ENCODE measurements at regions not wholly inside any gene's neighbourhood (a gene's known extent, or its start where the extent isn't known, plus 50 kb on each side); places are given as distances from the start of the nearest gene placed in this dataset.

- peak; percentile 19 for DNase-seq (ENCODE audit: low read depth)
- no peak overlapping the region for H3K4me3 ChIP-seq (ENCODE audit: low read length)
- TF ChIP-seq, protein P1, sequence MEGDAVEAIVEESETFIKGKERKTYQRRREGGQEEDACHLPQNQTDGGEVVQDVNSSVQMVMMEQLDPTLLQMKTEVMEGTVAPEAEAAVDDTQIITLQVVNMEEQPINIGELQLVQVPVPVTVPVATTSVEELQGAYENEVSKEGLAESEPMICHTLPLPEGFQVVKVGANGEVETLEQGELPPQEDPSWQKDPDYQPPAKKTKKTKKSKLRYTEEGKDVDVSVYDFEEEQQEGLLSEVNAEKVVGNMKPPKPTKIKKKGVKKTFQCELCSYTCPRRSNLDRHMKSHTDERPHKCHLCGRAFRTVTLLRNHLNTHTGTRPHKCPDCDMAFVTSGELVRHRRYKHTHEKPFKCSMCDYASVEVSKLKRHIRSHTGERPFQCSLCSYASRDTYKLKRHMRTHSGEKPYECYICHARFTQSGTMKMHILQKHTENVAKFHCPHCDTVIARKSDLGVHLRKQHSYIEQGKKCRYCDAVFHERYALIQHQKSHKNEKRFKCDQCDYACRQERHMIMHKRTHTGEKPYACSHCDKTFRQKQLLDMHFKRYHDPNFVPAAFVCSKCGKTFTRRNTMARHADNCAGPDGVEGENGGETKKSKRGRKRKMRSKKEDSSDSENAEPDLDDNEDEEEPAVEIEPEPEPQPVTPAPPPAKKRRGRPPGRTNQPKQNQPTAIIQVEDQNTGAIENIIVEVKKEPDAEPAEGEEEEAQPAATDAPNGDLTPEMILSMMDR (IDR thresholded peaks at IDR 0.05; ENCODE audit: insufficient read depth, low read depth, low read length, missing control alignments) = no peak
These were observed 100.9 kb upstream of the PKP2 start for GRCh38 chr12:32997471-32997870.

- peak; percentile 61 for DNase-seq (ENCODE audit: low read depth)
- TF ChIP-seq, protein P1 (IDR thresholded peaks at IDR 0.05; ENCODE audit: insufficient read depth, low read depth, low read length, missing control alignments) = no peak
- no peak overlapping the region for H3K4me3 ChIP-seq (ENCODE audit: low read length)
These were observed 99.0 kb upstream of the PKP2 start for GRCh38 chr12:32995623-32996022.

DNA sequence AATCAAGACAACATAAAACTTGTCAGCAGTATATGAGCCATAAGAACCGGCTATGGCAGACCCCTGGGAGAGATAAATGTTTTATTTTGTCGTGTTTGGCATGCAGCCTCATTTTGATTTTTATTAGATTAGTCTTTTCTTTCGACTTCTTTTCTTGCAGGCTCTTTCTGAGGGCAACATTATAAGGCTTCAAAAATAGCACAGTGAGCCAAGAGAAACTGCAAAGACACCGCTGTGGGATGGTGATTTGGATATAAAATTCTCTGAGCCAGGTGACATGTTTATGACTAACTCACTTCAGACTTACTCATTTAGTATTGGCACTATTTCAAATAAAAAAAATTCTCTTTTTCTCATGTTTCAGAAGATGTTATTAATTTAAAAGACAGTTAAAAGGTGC lies 96.8 kb upstream of the PKP2 start:
- TF ChIP-seq, protein P1 (IDR thresholded peaks at IDR 0.05; ENCODE audit: insufficient read depth, low read depth, low read length, missing control alignments) = no peak
- peak; percentile 32 for DNase-seq (ENCODE audit: low read depth)
- H3K4me3 ChIP-seq (ENCODE audit: low read length) = no peak overlapping the region

- H3K4me3 ChIP-seq (ENCODE audit: low read length) = no peak overlapping the region
- peak; percentile 5 for DNase-seq (ENCODE audit: low read depth)
- TF ChIP-seq, protein P1 (IDR thresholded peaks at IDR 0.05; ENCODE audit: insufficient read depth, low read depth, low read length, missing control alignments) = no peak
These were observed 93.1 kb upstream of the PKP2 start for GRCh38 chr12:32989705-32990104.

DNA sequence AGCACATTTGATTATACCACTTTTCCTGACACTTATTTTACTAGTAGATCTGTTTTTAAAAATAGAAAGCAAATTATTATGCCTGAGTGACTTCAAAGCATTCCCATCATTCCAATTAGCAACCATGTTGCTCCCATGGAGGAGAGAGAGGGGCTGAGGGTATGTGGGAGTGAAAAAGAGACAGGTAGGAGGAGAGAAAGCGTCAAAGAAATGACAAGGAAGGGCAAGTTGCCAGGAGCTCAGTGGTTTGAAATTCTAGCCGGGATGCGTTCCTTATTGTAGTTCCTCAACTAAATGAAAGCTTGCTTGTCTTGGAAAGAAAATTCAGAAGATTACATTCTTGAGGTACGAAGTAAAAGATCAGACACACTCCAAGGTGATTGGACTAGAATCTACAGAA lies 92.4 kb upstream of the PKP2 start:
- TF ChIP-seq, protein P1 (IDR thresholded peaks at IDR 0.05; ENCODE audit: insufficient read depth, low read depth, low read length, missing control alignments) = no peak
- no peak overlapping the region for H3K4me3 ChIP-seq (ENCODE audit: low read length)
- DNase-seq (ENCODE audit: low read depth) = peak; percentile 14

DNA sequence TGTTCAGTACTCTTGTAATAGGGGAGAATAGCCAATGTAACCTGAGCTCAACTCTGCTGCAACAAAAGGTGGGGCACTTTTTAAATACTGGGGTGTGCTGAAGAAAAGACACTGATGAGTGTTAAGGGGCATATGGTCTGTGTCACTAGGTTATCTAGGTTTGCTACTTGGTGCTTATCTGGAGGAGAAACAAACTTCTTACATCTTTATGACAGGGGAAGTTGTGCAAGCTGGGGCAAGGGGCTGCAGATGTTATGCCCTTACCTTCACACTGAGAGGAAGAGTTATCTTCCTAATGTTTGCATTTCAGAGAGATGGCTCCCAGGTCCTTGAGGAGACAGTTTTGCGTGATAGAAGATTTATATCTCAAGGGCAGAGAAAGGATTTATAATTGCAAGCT lies 90.9 kb upstream of the PKP2 start:
- DNase-seq (ENCODE audit: low read depth) = no peak
- H3K4me3 ChIP-seq (ENCODE audit: low read length) = no peak overlapping the region
- TF ChIP-seq, protein P1 (IDR thresholded peaks at IDR 0.05; ENCODE audit: insufficient read depth, low read depth, low read length, missing control alignments) = no peak

DNA sequence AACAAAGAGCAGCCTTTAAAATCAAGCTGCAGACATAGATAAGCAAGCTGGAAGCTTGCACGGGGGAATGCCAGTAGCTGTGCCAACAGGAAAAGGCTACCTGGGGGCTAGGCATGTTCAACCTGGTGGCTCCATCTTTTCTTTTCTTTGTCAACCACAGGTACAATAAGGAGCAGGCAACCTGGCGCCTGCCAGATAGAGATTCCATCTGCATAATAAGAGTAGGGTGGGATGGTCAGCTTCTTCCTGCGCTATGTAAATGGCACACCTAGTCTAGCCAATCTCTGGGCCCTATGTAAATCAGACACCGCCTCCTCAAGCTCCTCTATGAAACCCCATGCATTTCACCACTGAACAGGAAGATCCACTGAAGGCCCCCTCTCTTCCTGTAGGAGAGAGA lies 87.4 kb upstream of the PKP2 start:
- H3K4me3 ChIP-seq (ENCODE audit: low read length) = no peak overlapping the region
- no peak for DNase-seq (ENCODE audit: low read depth)
- TF ChIP-seq, protein P1 (IDR thresholded peaks at IDR 0.05; ENCODE audit: insufficient read depth, low read depth, low read length, missing control alignments) = no peak

Data from epithelial cell of esophagus (primary cell).